GM12878 (cell line): ENCODE measurements at regions not wholly inside any gene's neighbourhood (a gene's known extent, or its start where the extent isn't known, plus 50 kb on each side); places are given as distances from the start of the nearest gene placed in this dataset.

ENCODE experiments used
- ATAC-seq: fragments of 200-7000 bp; cut with Tn5 transposase; 3 replicates; pipeline ENCODE4 v1.9.1; 2020; ENCODE audit warnings: mild to moderate bottlenecking, moderate library complexity
- BruUV-seq: library from RNA; stranded (reverse); fragments of 400-500 nt; replicated peaks from 2 replicates; lab custom pipeline; 2021; lab: Mats Ljungman, UMichigan
- CTCF ChIA-PET: fragments of 300-600 bp; sonication (Branson Sonifier 250); formaldehyde crosslinking; extraction: SDS; loops from one replicate; lab custom pipeline; 2021; ENCODE audit warnings: inconsistent platforms; lab: Yijun Ruan, JAX
- POLR2A ChIA-PET: fragments of 350-600 bp; formaldehyde crosslinking; extraction: SDS; loops from one replicate; lab custom pipeline; 2021; ENCODE audit warnings: inconsistent platforms; lab: Charles Lee
- RAD21 ChIA-PET: fragments of 300-600 bp; sonication (Branson Sonifier 250); formaldehyde crosslinking; loops from one replicate; lab custom pipeline; 2023; ENCODE audit warnings: antibody characterized with exemption; ENCODE audit not compliant: unreplicated experiment; lab: Charles Lee
- SMC1A ChIA-PET: fragments of 300-600 bp; sonication (Branson Sonifier 250); formaldehyde crosslinking; loops from one replicate; lab custom pipeline; 2023; ENCODE audit not compliant: unreplicated experiment, uncharacterized antibody; lab: Charles Lee
- DNase-seq: peaks from one replicate; pipeline ENCODE4 v3.0.0-alpha.2; 2011; ENCODE audit warnings: low read depth, low spot score
- FAIRE-seq: peaks from 3 replicates; lab custom pipeline; 2011; peaks lifted over from hg19 to GRCh38; lab: Jason Lieb, UNC
- H2AFZ ChIP-seq: 2 replicates; pipeline ENCODE4 v1.6.0; 2011; ENCODE audit warnings: low read depth, low read length, control low read depth; ENCODE audit not compliant: control insufficient read depth
- H3K27ac ChIP-seq: 2 replicates; pipeline ENCODE4 v1.5.1; 2011; ENCODE audit warnings: control low read depth; ENCODE audit not compliant: control insufficient read depth, insufficient read depth
- H3K27me3 ChIP-seq, 2 experiments: replicated peaks in 1 of 2; 2 replicates each; pipeline versions ENCODE4 v1.6.0 to v1.6.1; 2011; ENCODE audit warnings: low read length in 1 of 2; ENCODE audit not compliant: control insufficient read depth in 2 of 2, insufficient read depth in 2 of 2
- H3K36me3 ChIP-seq, 2 experiments: 2 replicates each; pipeline ENCODE4 v1.5.1; 2011; ENCODE audit warnings: low read length in 1 of 2; ENCODE audit not compliant: control insufficient read depth in 2 of 2, insufficient read depth in 2 of 2
- H3K4me1 ChIP-seq: 2 replicates; pipeline ENCODE4 v1.6.1; 2011; ENCODE audit warnings: mild to moderate bottlenecking, low read length, moderate library complexity, mixed read lengths; ENCODE audit not compliant: control insufficient read depth, insufficient read depth
- H3K4me2 ChIP-seq: 2 replicates; pipeline ENCODE4 v1.6.0; 2011; ENCODE audit warnings: control low read depth; ENCODE audit not compliant: control insufficient read depth, insufficient read depth
- H3K4me3 ChIP-seq: fragments of 200-600 bp; sonication (generic); 2 replicates; pipeline ENCODE4 v1.5.1; 2016
- H3K79me2 ChIP-seq: 2 replicates; pipeline ENCODE4 v1.6.0; 2011; ENCODE audit warnings: low read length; ENCODE audit not compliant: control insufficient read depth, insufficient read depth
- H3K9ac ChIP-seq: 2 replicates; pipeline ENCODE4 v1.8.0; 2011; ENCODE audit warnings: low read length, control low read depth, mixed read lengths; ENCODE audit not compliant: control insufficient read depth, insufficient read depth
- H3K9me3 ChIP-seq: replicated peaks from 3 replicates; pipeline ENCODE4 v1.5.1; 2011; ENCODE audit warnings: mild to moderate bottlenecking, low read length; ENCODE audit not compliant: control insufficient read depth, insufficient read depth
- H4K20me1 ChIP-seq: 2 replicates; pipeline ENCODE4 v1.6.0; 2011; ENCODE audit not compliant: control insufficient read depth, insufficient read depth
- BRCA1 ChIP-seq: IDR thresholded peaks from 2 replicates; pipeline ENCODE4 v1.6.1; 2011; ENCODE audit warnings: low read depth, low read length, improper control_type of control experiment
- CBX3 ChIP-seq: fragments of 200-600 bp; sonication (generic); IDR thresholded peaks from 2 replicates; pipeline ENCODE4 v1.6.1; 2016; ENCODE audit warnings: low read depth, borderline replicate concordance
- E4F1 ChIP-seq: fragments of 450-650 bp; IDR thresholded peaks from 2 replicates; pipeline ENCODE4 v1.6.1; 2018; ENCODE audit warnings: borderline replicate concordance, mild to moderate bottlenecking; ENCODE audit not compliant: partially characterized antibody
- EED ChIP-seq: sonication (generic); IDR thresholded peaks from 2 replicates; pipeline ENCODE4 v1.6.1; 2016; ENCODE audit warnings: antibody characterized with exemption, low read depth
- JUNB ChIP-seq: IDR thresholded peaks from 2 replicates; pipeline ENCODE4 v1.6.1; 2016; ENCODE audit warnings: antibody characterized with exemption, mild to moderate bottlenecking
- KDM1A ChIP-seq: fragments of 200-600 bp; sonication (generic); IDR thresholded peaks from 2 replicates; pipeline ENCODE4 v1.6.1; 2016; ENCODE audit warnings: borderline replicate concordance
- MEF2B ChIP-seq: fragments of 450-650 bp; IDR thresholded peaks from 2 replicates; pipeline ENCODE4 v1.6.1; 2018; ENCODE audit warnings: mild to moderate bottlenecking, moderate library complexity; ENCODE audit not compliant: partially characterized antibody, poor library complexity, severe bottlenecking
- NKRF ChIP-seq: fragments of 450-650 bp; conservative IDR thresholded peaks from 2 replicates; pipeline ENCODE4 v1.6.1; 2017; ENCODE audit warnings: mild to moderate bottlenecking, moderate library complexity
- RFX5 ChIP-seq: IDR thresholded peaks from 2 replicates; pipeline ENCODE4 v1.6.1; 2011; ENCODE audit warnings: low read depth, low read length, improper control_type of control experiment
- ZBTB4 ChIP-seq: fragments of 450-650 bp; formaldehyde crosslinking; IDR thresholded peaks from 2 replicates; pipeline ENCODE4 v1.4.0; 2022; ENCODE audit warnings: mild to moderate bottlenecking, moderate library complexity
- ZBTB40 ChIP-seq: fragments of 450-650 bp; IDR thresholded peaks from 2 replicates; pipeline ENCODE4 v1.6.1; 2016; ENCODE audit warnings: mild to moderate bottlenecking, moderate library complexity, borderline replicate concordance
- ZZZ3 ChIP-seq: IDR thresholded peaks from 2 replicates; pipeline ENCODE4 v1.6.1; 2011; ENCODE audit warnings: low read depth; ENCODE audit not compliant: control insufficient read depth, insufficient read length
- WGBS: methylation state at CpG from one replicate; pipeline ENCODE4 v1.1.6; 2016; ENCODE audit warnings: low lambda C conversion rate; ENCODE audit not compliant: insufficient replicate concordance, insufficient coverage; ENCODE audit errors: missing lambda C conversion rate; 5-methylcytosine and 5-hydroxymethylcytosine counted together
- in situ Hi-C: fragments of 300-500 bp; cut with MboI; formaldehyde crosslinking; loops from 9 replicates; pipeline ENCODE4 v1.14.3; 2018; ENCODE audit warnings: mixed read lengths
- intact Hi-C: fragments of 100-400 bp; cut with micrococcal nuclease; formaldehyde crosslinking; loops from one replicate; pipeline ENCODE4 v1.14.2; 2022; ENCODE audit not compliant: unreplicated experiment

GRCh38 chr2:173681881-173682650, 283.1 kb downstream of the SP3 start:
- ChIA-PET CTCF (no interaction called here), SMC1A (no interaction called here), POLR2A (no interaction called here), RAD21 (no interaction called here)
- Histone ChIP-seq H3K9me3 (no peaks in the 10 kb centered on the region), H3K79me2 (no peaks in the 10 kb centered on the region), H3K4me1 (no peaks in the 10 kb centered on the region), H3K36me3 (no peaks in the 10 kb centered on the region), H3K9ac (no peak overlapping the region), H3K27ac (no peak overlapping the region), H3K27me3 (no peaks in the 10 kb centered on the region), H2AFZ (no peak overlapping the region), H3K4me2 (no peak overlapping the region), H3K4me3 (no peak overlapping the region), H4K20me1 (no peaks in the 10 kb centered on the region)
- intact Hi-C loops = no loop called here
- FAIRE-seq = no peak
- WGBS = 41% methylated on average over 4 of the region's 4 CpGs
- no TSS peak for BruUV-seq
- ATAC-seq = no peak
- DNase-seq = no peak
- in situ Hi-C loops = no loop called here
- TF ChIP-seq NKRF (no peak), ZZZ3 (no peak), CBX3 (no peak), BRCA1 (no peak), JUNB (no peak), E4F1 (no peak), RFX5 (no peak), EED (no peak), KDM1A (no peak), ZBTB40 (no peak), ZBTB4 (CRISPR knock-in tag) (no peak), MEF2B (no peak)
